IPS-15b (cell line): ENCODE measurements at regions not wholly inside any gene's neighbourhood (a gene's known extent, or its start where the extent isn't known, plus 50 kb on each side); places are given as distances from the start of the nearest gene placed in this dataset.

Source experiments
- H3K27me3 ChIP-seq: one replicate; pipeline ENCODE4 v1.6.1; 2013; ENCODE audit warnings: low read length; ENCODE audit not compliant: control insufficient read depth, insufficient read depth
- H3K36me3 ChIP-seq: one replicate; pipeline ENCODE4 v1.6.1; 2013; ENCODE audit warnings: low read length; ENCODE audit not compliant: control insufficient read depth, insufficient read depth
- H3K4me1 ChIP-seq: one replicate; pipeline ENCODE4 v1.6.1; 2013; ENCODE audit warnings: mild to moderate bottlenecking, low read length; ENCODE audit not compliant: control insufficient read depth, insufficient read depth
- H3K4me3 ChIP-seq: one replicate; pipeline ENCODE4 v1.5.1; 2013; ENCODE audit warnings: low read depth, low read length
- H3K9ac ChIP-seq: one replicate; pipeline ENCODE4 v1.6.1; 2013; ENCODE audit warnings: low read depth, mild to moderate bottlenecking, low read length
- H3K9me3 ChIP-seq: one replicate; pipeline ENCODE4 v1.6.1; 2013; ENCODE audit warnings: mild to moderate bottlenecking, low read length; ENCODE audit not compliant: control insufficient read depth, insufficient read depth

DNA sequence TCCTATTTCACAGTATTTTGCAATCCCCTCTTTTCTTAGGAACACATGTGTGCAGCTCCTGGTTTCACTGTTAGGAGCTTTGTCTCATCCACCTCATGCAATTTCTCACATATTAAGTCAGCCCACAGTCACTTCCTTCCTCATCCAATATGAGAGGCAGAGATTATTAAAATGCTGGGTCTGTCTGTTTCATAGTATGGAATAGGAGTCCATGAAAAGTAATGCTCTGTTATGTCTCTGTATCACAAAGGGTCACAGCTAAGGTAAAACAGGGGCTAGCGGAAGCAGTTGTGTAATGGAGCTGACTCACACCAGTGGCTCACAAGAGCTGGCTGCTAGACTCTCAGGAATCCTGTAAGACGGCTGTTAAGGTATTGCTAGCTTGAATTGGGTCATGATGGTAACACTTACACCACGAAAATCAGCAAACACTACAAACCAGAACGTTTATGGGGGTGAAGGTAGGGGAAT, 216.5 kb downstream of the EFNB2 start:
- Histone ChIP-seq H3K4me1 (no peaks in the 10 kb centered on the region), H3K9ac (no peak overlapping the region), H3K4me3 (no peak overlapping the region), H3K9me3 (peaks cover 14% of the 10 kb centered on the region), H3K27me3 (no peaks in the 10 kb centered on the region), H3K36me3 (no peaks in the 10 kb centered on the region)

DNA sequence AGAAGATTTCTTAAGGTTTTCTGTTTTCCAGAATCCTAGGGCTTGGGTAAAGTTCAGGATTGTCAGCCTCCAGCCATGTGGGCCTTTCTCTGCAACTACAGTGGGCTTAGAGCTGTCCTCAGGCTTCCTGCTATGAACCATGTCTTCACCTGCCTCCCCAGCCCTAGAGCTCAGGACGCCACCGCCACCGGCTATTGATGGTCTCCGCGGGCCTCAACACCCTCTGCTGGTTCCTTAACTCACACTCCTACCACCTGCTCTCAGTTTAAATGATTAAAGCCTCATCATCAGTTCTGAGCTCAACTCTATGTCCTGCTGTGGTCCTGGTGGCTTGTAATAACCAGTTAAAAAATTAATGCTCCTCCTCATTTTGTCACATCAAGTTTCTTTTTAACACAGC, 221.0 kb downstream of the EFNB2 start:
- Histone ChIP-seq H3K9ac (no peak overlapping the region), H3K9me3 (no peaks in the 10 kb centered on the region), H3K36me3 (no peaks in the 10 kb centered on the region), H3K4me3 (no peak overlapping the region), H3K4me1 (no peaks in the 10 kb centered on the region), H3K27me3 (no peaks in the 10 kb centered on the region)

DNA sequence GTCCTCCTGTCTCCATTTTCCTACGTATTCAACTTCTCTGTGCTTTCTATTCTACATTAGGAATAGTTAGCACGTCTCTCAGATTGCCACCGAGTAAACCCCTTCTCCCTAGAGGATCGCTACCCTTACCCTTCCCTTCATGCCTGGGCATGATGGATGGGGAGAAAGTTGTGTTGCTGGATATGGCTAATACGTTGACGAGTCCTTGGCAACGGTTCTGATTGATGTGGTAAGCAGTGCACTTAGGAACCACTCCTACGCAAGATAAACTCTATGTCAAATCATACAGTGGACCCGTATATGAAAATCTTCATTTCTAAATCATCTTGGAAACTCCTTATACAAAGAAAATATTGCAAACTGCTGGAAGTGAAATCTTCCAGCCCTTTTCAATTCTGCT, 224.5 kb downstream of the EFNB2 start:
- Histone ChIP-seq H3K27me3 (no peaks in the 10 kb centered on the region), H3K4me3 (no peak overlapping the region), H3K9me3 (no peaks in the 10 kb centered on the region), H3K4me1 (no peaks in the 10 kb centered on the region), H3K9ac (no peak overlapping the region), H3K36me3 (no peaks in the 10 kb centered on the region)

DNA sequence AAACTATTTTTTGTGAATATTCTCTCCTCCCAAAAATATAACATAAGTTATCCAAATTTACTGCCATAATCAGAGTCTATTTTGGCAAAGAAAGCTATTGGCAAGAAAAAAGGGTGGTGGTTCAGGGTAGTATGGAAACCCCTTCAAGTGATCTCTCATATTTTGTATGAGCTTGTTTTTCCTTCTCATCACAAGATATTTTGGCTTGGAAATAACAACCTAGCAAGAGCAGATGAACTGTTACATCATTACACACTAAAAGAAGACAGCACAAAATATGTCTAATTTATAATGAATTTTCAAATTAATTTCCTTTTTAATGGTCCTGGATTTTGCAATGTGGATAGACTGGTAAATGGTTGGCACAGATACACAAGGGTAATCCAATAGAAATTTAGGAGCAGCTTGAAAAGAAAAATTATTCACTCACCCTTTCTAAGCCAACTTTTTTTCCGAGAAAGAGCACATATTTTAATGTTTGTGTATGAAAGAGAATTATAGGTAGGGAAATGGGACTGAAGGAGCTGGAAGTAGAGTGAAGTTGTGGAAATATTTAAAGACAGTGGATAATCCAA, 225.1 kb downstream of the EFNB2 start:
- Histone ChIP-seq H3K27me3 (no peaks in the 10 kb centered on the region), H3K4me3 (no peak overlapping the region), H3K9ac (no peak overlapping the region), H3K36me3 (no peaks in the 10 kb centered on the region), H3K9me3 (no peaks in the 10 kb centered on the region), H3K4me1 (no peaks in the 10 kb centered on the region)

DNA sequence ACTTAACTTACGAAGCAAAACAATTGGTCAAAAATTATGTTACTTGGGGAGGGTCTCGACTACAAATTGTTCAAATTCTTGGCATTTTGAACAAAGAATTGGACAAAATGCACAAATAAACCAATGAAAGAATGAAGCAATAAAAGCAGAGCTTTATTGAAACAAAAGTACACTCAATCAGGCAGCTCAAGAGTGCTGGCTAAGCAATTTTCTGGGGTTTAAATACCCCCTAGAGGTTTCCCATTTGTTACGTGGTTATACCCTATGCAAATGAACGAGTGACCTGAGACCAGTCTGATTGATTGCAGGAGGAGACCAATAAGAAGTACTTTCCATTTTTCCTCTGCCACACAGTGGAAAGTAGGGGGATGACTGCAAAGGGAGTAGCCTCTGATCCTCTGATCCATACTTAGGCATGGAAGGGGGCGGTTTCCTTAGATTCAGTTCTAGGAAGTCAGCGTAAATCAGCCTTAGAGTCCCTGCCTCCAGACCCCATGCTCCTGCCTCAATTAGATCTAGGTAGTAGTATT, 228.6 kb downstream of the EFNB2 start:
- Histone ChIP-seq H3K27me3 (no peaks in the 10 kb centered on the region), H3K9ac (no peak overlapping the region), H3K9me3 (no peaks in the 10 kb centered on the region), H3K4me1 (peaks cover 2% of the 10 kb centered on the region), H3K36me3 (no peaks in the 10 kb centered on the region), H3K4me3 (no peak overlapping the region)

DNA sequence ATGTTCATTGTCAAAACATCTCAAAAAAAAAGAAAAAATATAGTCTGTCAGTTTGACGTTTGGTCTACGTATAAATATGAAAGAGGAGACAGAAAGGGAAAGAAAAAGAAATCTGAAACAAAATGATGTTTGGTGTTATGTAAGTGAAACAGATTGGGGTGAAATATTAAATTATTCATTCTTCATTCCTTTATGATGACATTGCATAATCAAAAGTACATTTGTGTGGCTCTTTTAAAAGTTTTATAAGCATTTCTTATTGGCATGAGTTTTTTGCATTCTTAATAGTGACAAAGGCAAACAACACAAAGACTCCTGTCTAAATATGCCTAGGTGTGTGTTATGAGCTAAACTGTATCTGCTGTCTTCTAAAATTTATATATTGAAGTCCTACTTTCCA, 232.6 kb downstream of the EFNB2 start:
- Histone ChIP-seq H3K9ac (no peak overlapping the region), H3K4me1 (peaks cover 4% of the 10 kb centered on the region), H3K4me3 (no peak overlapping the region), H3K27me3 (no peaks in the 10 kb centered on the region), H3K36me3 (no peaks in the 10 kb centered on the region), H3K9me3 (peaks cover 6% of the 10 kb centered on the region)

DNA sequence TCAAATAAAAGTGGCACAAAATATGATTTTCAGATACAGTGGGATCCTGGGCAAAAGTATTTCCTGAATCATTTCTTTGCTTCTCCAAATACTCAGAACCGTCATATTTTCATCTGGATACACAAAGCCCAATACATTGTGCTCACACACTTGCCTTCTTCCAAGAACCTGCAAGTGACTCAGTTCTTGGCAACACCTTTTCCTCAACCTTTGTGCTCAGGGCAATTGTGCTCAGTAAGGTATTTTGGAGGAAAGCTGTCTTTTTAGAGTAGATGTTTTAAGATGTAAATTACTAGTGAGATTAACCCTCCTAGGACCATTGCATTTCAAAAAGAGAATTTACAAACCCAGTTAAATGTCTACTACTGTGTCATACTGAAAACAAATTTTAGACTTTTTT, 233.5 kb downstream of the EFNB2 start:
- H3K36me3 ChIP-seq = no peaks in the 10 kb centered on the region
- no peak overlapping the region for H3K9ac ChIP-seq
- peaks cover 4% of the 10 kb centered on the region for H3K4me1 ChIP-seq
- no peaks in the 10 kb centered on the region for H3K27me3 ChIP-seq
- H3K9me3 ChIP-seq = peaks cover 6% of the 10 kb centered on the region
- H3K4me3 ChIP-seq = no peak overlapping the region

DNA sequence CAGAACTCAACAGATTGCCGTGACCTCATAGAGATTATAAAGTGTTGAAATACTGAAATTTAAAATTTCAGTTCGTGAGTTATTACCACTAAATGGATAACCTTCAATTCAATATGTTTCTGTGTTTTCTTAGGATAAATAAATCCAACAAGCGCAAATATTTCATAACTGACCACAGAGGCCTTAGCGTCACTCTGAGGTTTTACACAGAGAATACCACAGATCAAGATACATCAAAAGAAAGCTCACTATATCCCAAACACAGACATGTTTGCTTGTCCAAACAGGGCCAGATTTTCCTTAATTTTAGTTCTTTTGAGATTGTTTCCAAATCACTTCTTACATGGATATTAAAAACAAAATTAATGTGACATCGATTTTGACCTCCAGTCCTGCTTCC, 235.8 kb downstream of the EFNB2 start:
- peaks cover 6% of the 10 kb centered on the region for H3K9me3 ChIP-seq
- no peaks in the 10 kb centered on the region for H3K27me3 ChIP-seq
- H3K4me1 ChIP-seq = peaks cover 4% of the 10 kb centered on the region
- H3K9ac ChIP-seq = no peak overlapping the region
- H3K36me3 ChIP-seq = no peaks in the 10 kb centered on the region
- H3K4me3 ChIP-seq = no peak overlapping the region

DNA sequence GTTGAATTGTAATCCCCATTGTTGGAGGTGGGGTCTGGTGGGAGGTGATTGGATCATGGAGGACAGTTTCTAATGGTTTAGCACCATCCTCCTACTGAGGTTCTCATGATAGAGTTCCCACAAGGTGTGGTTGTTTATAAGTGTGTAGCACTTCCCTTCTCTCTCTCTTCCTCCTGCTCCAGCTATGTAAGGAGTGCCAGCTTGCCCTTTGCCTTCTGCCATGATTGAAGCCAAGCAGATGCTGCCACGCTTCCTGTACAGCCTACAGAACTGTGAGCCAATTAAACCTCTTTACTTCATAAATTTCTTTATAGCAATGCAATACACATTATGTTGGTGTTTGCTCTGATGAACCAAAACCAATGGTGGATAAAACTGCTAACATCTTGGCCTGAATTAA, 238.2 kb downstream of the EFNB2 start:
- peaks cover 6% of the 10 kb centered on the region for H3K9me3 ChIP-seq
- peaks cover 4% of the 10 kb centered on the region for H3K4me1 ChIP-seq
- H3K27me3 ChIP-seq = no peaks in the 10 kb centered on the region
- no peaks in the 10 kb centered on the region for H3K36me3 ChIP-seq
- H3K9ac ChIP-seq = no peak overlapping the region
- no peak overlapping the region for H3K4me3 ChIP-seq

DNA sequence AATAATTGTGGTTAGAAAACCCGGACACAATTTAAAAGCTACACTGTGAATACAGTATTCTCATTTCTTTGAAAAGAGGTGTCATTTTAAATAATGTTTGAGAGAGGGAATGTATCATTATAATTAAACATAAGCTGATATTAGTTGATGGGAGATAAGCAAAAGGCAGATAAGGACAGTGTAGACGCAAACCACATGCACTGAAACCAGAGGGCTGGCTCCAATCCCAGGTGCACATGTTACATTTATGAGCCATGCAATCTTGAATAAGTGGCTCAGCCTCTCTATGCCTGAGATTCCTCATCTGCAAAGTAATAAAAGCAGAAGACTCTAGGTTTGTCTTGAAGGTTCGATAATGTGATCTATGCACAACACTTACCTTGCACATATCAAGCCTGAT, 238.7 kb downstream of the EFNB2 start:
- peaks cover 1% of the 10 kb centered on the region for H3K4me1 ChIP-seq
- no peaks in the 10 kb centered on the region for H3K36me3 ChIP-seq
- H3K4me3 ChIP-seq = no peak overlapping the region

DNA sequence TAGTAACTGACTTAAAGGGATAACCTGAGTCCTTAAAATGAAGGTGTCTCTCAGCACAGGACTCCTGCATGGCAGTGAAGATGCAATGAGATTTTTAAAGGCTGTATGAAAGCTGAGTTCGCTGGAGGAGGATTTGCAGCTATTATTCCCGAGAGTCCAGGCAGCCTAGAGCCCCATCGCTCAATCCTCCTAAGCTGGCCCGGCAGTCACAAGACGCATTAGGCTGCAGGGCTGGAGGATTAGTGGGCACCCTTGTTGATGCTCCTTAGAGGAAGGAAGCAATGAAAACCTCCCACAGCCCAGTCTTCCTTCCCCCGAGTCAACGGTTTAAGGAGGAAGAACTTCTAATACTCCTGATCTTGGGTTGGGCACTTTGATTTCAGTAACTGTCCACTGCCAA, 239.5 kb downstream of the EFNB2 start:
- H3K36me3 ChIP-seq = no peaks in the 10 kb centered on the region
- peaks cover 6% of the 10 kb centered on the region for H3K9me3 ChIP-seq
- H3K9ac ChIP-seq = no peak overlapping the region
- no peaks in the 10 kb centered on the region for H3K27me3 ChIP-seq
- H3K4me1 ChIP-seq = no peaks in the 10 kb centered on the region
- H3K4me3 ChIP-seq = no peak overlapping the region

More for the DNA sequence above, 238.7 kb downstream of the EFNB2 start:
- Histone ChIP-seq H3K27me3 (no peaks in the 10 kb centered on the region), H3K9ac (no peak overlapping the region), H3K9me3 (peaks cover 6% of the 10 kb centered on the region)

DNA sequence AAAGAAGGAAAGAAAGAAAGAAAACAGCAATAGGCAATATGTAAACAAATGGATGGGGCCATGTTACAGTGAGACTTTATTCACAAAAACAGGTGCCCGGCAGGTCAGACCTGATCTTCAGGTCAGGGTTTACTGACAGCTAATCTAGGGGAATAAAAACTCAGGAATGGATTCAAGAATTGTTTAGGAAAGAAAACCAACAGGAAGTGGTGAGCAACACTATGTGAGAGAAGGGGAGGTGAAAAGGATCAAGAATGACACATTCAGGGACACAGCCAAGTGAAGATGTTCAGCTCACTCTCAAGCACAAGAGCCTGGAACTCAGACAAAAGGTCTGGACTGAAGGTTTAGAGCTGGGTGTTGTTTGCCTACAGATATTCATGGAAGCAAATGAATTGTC, 244.5 kb downstream of the EFNB2 start:
- H3K27me3 ChIP-seq = no peaks in the 10 kb centered on the region
- H3K9me3 ChIP-seq = no peaks in the 10 kb centered on the region
- H3K36me3 ChIP-seq = no peaks in the 10 kb centered on the region
- no peak overlapping the region for H3K4me3 ChIP-seq
- no peak overlapping the region for H3K9ac ChIP-seq
- H3K4me1 ChIP-seq = peaks cover 7% of the 10 kb centered on the region
